MM.1S (cell line): ENCODE measurements at regions not wholly inside any gene's neighbourhood (a gene's known extent, or its start where the extent isn't known, plus 50 kb on each side); places are given as distances from the start of the nearest gene placed in this dataset.

Experiments
- DNase-seq: peaks from one replicate; pipeline ENCODE4 v3.0.0-alpha.2; 2015
- H2AFZ ChIP-seq: fragments of 300-600 bp; sonication (generic); 2 replicates; pipeline ENCODE4 v1.6.0; 2016; ENCODE audit warnings: antibody characterized with exemption, low read length
- H3F3A ChIP-seq: fragments of 300-600 bp; sonication (generic); 2 replicates; pipeline ENCODE4 v1.6.1; 2016; ENCODE audit warnings: mild to moderate bottlenecking, antibody characterized with exemption, low read length, moderate library complexity, mixed read lengths; ENCODE audit not compliant: insufficient read depth
- H3K27ac ChIP-seq: fragments of 300-600 bp; sonication (generic); 2 replicates; pipeline ENCODE4 v1.5.1; 2016; ENCODE audit warnings: mild to moderate bottlenecking, low read length
- H3K27me3 ChIP-seq: fragments of 300-600 bp; sonication (generic); replicated peaks from 2 replicates; pipeline ENCODE4 v1.6.0; 2016; ENCODE audit warnings: low read length; ENCODE audit not compliant: insufficient read depth
- H3K36me3 ChIP-seq: fragments of 300-600 bp; sonication (generic); replicated peaks from 2 replicates; pipeline ENCODE4 v1.6.1; 2016; ENCODE audit warnings: mild to moderate bottlenecking, low read length, mixed read lengths; ENCODE audit not compliant: insufficient read depth
- H3K4me1 ChIP-seq: fragments of 300-600 bp; sonication (generic); 2 replicates; pipeline ENCODE4 v1.6.1; 2016; ENCODE audit warnings: low read length, mixed read lengths
- H3K4me2 ChIP-seq: fragments of 300-600 bp; sonication (generic); 2 replicates; pipeline ENCODE4 v1.6.0; 2016; ENCODE audit warnings: low read depth, low read length
- H3K4me3 ChIP-seq: fragments of 300-600 bp; sonication (generic); 2 replicates; pipeline ENCODE4 v1.5.1; 2016; ENCODE audit warnings: low read length, mixed read lengths
- H3K79me2 ChIP-seq: fragments of 300-600 bp; sonication (generic); 2 replicates; pipeline ENCODE4 v1.6.1; 2016; ENCODE audit warnings: mixed run types, low read length, mixed read lengths
- H3K9ac ChIP-seq: fragments of 300-600 bp; sonication (generic); 2 replicates; pipeline ENCODE4 v1.6.1; 2016; ENCODE audit warnings: low read length, mixed read lengths
- H3K9me2 ChIP-seq: fragments of 300-600 bp; sonication (generic); replicated peaks from 2 replicates; pipeline ENCODE4 v1.6.1; 2016; ENCODE audit warnings: mild to moderate bottlenecking, low read length, mixed read lengths; ENCODE audit not compliant: insufficient read depth
- H3K9me3 ChIP-seq: fragments of 300-600 bp; sonication (generic); replicated peaks from 2 replicates; pipeline ENCODE4 v1.6.1; 2016; ENCODE audit warnings: mild to moderate bottlenecking, low read length, mixed read lengths; ENCODE audit not compliant: insufficient read depth
- H4K20me1 ChIP-seq: fragments of 300-600 bp; sonication (generic); 2 replicates; pipeline ENCODE4 v1.6.1; 2016; ENCODE audit warnings: mild to moderate bottlenecking, low read length, moderate library complexity, mixed read lengths; ENCODE audit not compliant: insufficient read depth
- EZH2 ChIP-seq: fragments of 300-600 bp; sonication (generic); optimal IDR thresholded peaks from 2 replicates; pipeline ENCODE3; 2017; ENCODE audit warnings: low read depth, mild to moderate bottlenecking, antibody characterized with exemption, low read length, mixed read lengths
- EZH2phosphoT487 ChIP-seq: fragments of 300-600 bp; sonication (generic); IDR thresholded peaks from 2 replicates; pipeline ENCODE4 v1.6.1; 2018; ENCODE audit warnings: antibody characterized with exemption, low read length
- TF ChIP-seq, protein P1 (sequence below): fragments of 300-600 bp; sonication (generic); IDR thresholded peaks from 2 replicates; pipeline ENCODE4 v1.5.1; 2016; ENCODE audit warnings: antibody characterized with exemption, low read length, mixed read lengths

DNA sequence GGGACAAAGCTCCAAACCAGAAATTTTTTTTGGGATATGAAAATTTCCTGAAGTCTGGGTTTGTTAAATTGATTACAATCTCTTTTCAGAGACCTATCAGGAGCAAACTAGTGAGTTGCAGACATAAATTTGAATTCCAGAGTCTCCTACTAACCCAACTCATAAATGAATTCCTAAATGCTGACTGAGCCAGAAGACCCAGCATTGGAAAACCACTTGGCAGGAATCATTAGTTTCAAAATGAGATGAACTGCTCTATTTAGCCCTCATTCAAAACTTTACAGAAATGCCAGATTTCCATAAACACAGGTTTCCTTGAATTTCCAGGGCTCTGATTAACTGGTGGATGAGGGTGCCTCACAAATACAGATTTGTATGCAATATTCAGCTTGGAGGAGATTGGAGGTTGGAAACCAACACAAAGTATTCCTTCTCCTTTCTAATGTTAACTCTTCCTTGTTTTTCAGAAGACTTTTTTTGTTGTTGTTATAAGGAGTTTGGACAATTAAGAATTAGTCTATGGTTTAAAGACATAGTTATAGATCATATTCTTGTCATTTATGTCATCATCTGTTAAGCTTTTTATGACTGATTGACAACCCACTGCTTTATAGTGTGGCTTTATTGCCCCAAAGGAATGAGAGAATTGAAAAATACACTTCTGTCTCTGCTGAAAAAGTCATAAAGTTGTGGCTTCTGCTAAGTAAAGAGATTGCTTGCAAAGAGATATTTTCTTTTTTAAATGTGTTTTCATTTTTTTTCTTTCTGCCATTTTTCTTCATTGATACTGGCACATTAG lies 222.8 kb downstream of the HLX start:
- no peak overlapping the region for H3K4me2 ChIP-seq
- no peak overlapping the region for H3K9ac ChIP-seq
- no peak for DNase-seq
- no peaks in the 10 kb centered on the region for H3K36me3 ChIP-seq
- no peaks in the 10 kb centered on the region for H3K4me1 ChIP-seq
- TF ChIP-seq, protein P1, sequence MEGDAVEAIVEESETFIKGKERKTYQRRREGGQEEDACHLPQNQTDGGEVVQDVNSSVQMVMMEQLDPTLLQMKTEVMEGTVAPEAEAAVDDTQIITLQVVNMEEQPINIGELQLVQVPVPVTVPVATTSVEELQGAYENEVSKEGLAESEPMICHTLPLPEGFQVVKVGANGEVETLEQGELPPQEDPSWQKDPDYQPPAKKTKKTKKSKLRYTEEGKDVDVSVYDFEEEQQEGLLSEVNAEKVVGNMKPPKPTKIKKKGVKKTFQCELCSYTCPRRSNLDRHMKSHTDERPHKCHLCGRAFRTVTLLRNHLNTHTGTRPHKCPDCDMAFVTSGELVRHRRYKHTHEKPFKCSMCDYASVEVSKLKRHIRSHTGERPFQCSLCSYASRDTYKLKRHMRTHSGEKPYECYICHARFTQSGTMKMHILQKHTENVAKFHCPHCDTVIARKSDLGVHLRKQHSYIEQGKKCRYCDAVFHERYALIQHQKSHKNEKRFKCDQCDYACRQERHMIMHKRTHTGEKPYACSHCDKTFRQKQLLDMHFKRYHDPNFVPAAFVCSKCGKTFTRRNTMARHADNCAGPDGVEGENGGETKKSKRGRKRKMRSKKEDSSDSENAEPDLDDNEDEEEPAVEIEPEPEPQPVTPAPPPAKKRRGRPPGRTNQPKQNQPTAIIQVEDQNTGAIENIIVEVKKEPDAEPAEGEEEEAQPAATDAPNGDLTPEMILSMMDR: no peak
- no peak for TF ChIP-seq EZH2phosphoT487
- no peaks in the 10 kb centered on the region for H3F3A ChIP-seq
- no peak overlapping the region for H2AFZ ChIP-seq
- H3K4me3 ChIP-seq: no peak overlapping the region
- H3K27me3 ChIP-seq: no peaks in the 10 kb centered on the region
- no peaks in the 10 kb centered on the region for H3K79me2 ChIP-seq
- H3K9me3 ChIP-seq: no peaks in the 10 kb centered on the region
- H3K9me2 ChIP-seq: no peaks in the 10 kb centered on the region
- no peaks in the 10 kb centered on the region for H4K20me1 ChIP-seq
- H3K27ac ChIP-seq: no peak overlapping the region

- no peak overlapping the region for H2AFZ ChIP-seq
Observed at GRCh38 chr1:221104596-221104995, 225.4 kb downstream of the HLX start.

DNA sequence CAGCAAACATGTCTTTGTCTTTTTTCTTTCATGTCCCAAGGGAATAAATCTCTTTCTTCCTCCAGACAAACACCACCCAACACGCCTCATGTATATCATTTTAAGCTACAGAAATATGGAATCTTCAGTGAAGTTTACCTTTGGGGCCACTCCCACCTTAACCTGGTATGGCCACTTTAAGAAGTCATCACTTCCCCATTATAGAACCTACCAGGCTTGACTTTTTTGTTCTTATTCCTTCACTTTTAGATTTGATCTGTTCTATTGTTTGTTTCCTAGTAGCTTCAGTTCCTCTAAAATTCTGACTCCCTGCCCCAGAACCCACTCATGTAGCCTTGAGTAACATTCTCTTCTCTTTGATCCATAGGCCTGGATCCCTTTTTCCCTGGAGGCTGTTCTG lies 226.3 kb downstream of the HLX start:
- Histone ChIP-seq H3K9ac (no peak overlapping the region), H3K9me3 (no peaks in the 10 kb centered on the region), H3K4me2 (no peak overlapping the region), H2AFZ (no peak overlapping the region), H3K27me3 (no peaks in the 10 kb centered on the region), H3K36me3 (no peaks in the 10 kb centered on the region), H3K4me3 (no peak overlapping the region), H3K9me2 (no peaks in the 10 kb centered on the region), H4K20me1 (no peaks in the 10 kb centered on the region), H3K27ac (no peak overlapping the region), H3F3A (no peaks in the 10 kb centered on the region), H3K79me2 (no peaks in the 10 kb centered on the region), H3K4me1 (no peaks in the 10 kb centered on the region)
- DNase-seq: no peak
- TF ChIP-seq, protein P1: no peak
- no peak for TF ChIP-seq EZH2phosphoT487
- TF ChIP-seq EZH2: no peak

More at GRCh38 chr1:221104596-221104995, 225.4 kb downstream of the HLX start:
- Histone ChIP-seq H3K4me2 (no peak overlapping the region), H3K4me1 (no peaks in the 10 kb centered on the region), H3K27ac (no peak overlapping the region), H3K9ac (no peak overlapping the region), H3K36me3 (no peaks in the 10 kb centered on the region), H3K9me2 (no peaks in the 10 kb centered on the region), H3K9me3 (no peaks in the 10 kb centered on the region), H3K79me2 (no peaks in the 10 kb centered on the region), H4K20me1 (no peaks in the 10 kb centered on the region), H3K27me3 (no peaks in the 10 kb centered on the region), H3K4me3 (no peak overlapping the region), H3F3A (no peaks in the 10 kb centered on the region)
- no peak for DNase-seq
- TF ChIP-seq EZH2phosphoT487 (no peak), EZH2 (no peak)
- TF ChIP-seq, protein P1: no peak
